ENCODE measurements at regions not wholly inside any gene's neighbourhood (a gene's known extent, or its start where the extent isn't known, plus 50 kb on each side); places are given as distances from the start of the nearest gene placed in this dataset.

- DNase-seq: no peak
Observed at GRCh38 chr12:58190618-58191017, 249.3 kb downstream of the ATP23 start.

- no peak for DNase-seq
Observed at GRCh38 chr12:58196971-58197370, 255.6 kb downstream of the ATP23 start.

- no peak for DNase-seq
Observed at GRCh38 chr12:58202933-58203718, 261.8 kb downstream of the ATP23 start.

DNA sequence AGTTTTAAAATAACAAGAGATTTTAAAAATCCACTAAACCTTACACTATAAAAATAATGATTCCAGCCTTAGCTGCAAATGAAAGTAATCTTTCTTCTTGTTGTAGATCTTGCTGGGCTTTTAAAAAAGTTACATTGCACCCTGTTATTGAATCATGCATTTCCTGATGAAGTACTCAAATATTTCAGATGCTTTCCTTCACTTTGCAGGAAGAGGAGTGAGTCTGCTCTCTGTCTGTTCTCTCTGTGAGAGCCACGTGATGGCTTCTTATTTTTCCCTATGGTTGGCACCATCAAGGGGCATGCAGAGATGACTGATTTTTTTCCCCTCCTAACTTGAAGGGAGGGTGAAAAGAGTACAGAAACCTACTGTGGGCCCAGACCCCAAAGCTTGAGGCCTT, 262.7 kb downstream of the ATP23 start:
- DNase-seq: no peak

DNA sequence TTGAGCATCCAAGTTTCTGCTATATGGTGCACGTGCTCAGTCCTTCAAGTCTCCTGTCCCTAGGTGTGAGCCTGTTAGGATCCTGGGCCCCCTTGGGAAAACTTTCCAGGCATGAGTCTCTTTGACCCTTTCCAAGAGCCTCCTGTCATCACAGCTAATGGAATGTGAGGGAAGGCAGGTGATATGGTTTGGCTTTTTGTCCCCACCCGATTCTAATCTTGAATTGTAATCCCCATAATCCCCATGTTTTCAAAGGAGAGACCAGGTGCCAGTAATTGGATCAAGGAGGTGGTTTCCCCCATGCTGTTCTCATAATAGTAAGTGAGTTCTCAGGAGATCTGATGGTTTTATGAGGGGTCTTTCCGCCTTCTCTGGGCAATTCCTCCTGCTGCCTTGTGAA, 265.5 kb downstream of the ATP23 start:
- no peak for DNase-seq

DNA sequence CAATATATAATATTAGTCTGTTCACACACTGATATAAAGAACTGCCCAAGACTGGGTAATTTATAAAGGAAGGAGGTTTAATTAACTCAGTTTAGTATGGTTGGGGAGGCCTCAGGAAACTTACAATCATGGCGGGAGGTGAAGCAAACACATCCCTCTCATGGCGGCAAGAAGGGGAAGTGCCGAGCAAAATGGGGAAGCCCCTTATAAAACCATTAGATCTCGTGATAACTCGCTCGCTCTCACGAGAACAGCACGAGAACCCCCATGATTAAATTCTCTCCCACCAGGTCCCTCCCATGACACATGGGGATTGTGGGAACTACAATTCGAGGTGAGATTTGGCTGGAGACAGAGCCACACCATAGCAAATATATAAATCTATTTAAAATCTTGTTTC, 269.8 kb downstream of the ATP23 start:
- DNase-seq: no peak

GRCh38 chr12:58217130-58217529, 275.8 kb downstream of the ATP23 start:
- DNase-seq: no peak

- DNase-seq: no peak
Observed at GRCh38 chr12:58224536-58225105, 283.3 kb downstream of the ATP23 start.

GRCh38 chr12:58225203-58225877, 284.0 kb downstream of the ATP23 start:
- no peak for DNase-seq

DNA sequence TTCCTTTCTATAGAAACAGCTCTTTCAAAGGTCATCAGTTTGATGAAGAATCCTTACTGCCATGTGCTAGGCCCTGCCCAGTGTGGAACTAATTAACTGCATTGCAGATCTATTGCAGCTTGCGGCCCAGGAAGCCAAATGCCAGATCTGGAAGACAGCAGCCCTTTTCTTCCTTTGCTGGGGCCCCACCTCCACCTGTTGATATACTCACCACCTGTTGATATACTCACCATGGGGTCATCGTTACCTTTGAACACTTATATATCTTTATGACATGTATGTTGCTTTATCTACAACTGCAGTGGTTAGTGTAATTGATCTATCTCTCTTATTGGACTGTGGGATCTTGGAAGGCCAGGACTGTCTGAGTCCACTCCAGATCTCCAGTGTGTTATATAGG, 292.5 kb downstream of the ATP23 start:
- DNase-seq: no peak

DNA sequence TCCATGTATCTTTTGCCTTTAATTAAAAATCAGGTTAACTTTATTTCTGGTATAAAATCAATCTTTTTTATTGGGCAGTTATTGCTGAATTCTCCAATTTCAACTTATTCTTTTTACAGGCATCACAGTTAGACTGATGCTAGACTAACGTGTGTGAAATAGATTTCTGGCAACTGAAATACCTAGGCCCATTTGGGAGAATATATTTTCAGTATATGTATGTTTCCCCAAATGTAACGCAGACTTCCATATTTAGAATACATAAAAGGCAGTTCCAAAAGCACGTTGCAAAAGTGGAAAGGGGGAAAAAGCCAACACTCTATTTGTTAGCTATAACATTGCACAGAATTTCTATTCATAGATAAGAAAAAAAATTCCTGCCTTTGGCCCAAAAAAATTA, 297.0 kb downstream of the ATP23 start:
- DNase-seq: no peak

DNA sequence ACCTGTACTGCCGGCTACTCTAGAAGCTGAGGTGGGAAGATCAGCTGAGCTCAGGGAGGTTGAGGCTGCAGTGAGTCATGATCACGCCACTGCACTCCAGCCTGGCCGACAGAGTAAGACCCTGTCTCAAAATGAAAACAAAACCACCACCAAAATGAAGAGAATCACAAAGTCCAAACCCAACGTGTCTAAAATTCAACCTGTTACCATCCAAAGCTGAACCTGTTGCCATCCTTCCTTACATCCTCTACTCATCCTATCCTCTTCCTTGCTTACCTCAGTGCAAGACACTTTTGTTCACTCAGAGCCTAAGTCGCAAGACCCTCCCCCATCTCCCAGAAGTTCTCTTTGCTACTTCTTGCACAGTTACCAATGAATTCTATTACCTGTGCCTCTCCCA, 299.7 kb downstream of the ATP23 start:
- no peak for DNase-seq

DNA sequence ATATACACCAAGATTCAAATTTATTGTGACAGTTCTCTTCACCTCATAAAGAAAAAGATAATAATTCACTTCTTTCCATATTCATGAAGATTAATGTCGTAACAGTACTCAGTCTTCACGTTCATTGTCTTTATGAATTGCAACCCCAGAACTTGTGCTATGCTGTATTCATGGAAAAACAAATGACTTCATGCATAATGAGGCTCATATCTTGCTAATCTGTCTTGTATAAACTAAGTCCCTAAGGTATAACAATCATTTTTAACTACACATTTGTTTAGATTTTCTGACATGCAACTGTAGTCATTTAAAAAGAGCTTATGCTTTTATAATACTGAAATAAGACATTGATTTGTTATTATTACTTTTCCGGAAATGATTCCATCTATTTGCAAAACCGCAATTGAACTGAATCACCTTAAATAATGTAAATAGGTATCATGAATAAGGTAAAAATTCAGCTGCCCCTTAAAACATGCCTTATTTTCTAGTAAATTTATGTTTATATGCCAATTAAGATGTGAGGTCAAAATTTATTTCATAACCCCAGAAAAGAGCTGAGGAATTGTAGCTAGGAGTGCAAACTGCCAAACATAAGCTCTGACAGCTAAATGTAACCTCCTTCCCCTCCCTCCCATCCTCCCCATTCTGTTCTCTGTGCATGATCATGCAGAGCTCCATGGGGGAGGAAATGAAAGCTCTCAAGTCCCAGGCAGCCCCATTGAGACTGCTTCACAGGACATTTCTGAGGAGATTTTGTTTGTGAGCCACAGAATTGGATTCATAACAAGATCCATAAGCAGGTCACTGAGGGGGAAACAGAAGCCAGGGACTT, 301.6 kb downstream of the ATP23 start:
- DNase-seq: no peak

DNA sequence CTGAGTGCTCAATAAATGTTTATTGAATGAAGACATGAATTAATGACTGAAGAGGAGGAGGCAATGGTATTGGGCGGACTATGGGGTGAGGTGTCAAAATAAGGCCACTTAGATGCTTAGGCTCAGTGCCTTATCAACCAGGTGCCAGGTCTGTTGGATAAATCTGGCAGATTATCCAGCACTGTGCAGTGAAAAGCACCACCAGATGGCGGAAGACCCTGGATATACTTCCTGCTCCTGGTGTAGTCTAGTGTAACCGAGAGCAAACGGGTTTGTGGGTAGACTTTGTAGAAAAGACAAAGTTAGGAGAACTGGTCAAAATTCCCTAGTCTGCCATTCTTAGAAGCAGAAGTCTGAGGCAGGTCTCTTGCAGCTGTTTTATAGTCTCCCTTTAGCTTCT, 306.3 kb downstream of the ATP23 start:
- no peak for DNase-seq

DNA sequence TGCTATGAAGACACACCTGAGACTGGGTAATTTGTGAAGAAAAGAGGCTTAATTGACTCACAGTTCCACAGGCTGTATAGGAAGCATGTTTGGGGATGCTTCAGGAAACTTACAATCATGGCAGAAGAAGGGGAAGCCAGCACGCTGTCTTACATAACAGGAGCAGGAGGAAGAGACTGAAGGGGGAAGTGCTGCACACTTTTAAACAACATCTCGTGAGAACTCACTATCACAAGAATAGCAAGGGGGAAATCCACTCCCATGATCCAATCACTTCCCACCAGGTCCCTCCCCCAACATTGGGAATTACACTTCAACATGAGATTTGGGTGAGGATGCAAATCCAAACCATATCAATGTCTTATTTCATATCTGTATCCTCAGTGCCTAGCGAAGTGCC, 307.2 kb downstream of the ATP23 start:
- DNase-seq: no peak

GRCh38 chr12:58249610-58250009, 308.2 kb downstream of the ATP23 start:
- no peak for DNase-seq

GRCh38 chr12:58250077-58250476, 308.7 kb downstream of the ATP23 start:
- no peak for DNase-seq

DNA sequence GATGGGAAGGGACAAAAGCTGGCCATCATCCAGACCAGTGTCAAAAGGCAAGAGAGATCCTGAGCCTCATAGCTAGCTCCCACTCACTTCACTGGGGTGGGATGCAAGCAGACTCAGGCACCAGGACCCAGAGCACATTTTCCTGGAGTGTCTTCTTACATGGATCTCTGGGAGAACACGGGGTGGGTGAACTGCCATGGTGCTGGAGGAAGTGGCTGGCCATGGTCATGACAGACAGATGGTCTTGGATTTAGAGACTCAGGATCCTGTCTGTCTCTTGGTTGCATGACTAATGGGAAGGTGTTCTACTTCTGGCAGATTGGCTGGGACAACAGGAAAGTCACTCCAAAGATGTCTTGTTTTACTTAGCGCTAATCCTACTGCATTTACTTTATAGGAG, 311.5 kb downstream of the ATP23 start:
- DNase-seq: no peak

DNA sequence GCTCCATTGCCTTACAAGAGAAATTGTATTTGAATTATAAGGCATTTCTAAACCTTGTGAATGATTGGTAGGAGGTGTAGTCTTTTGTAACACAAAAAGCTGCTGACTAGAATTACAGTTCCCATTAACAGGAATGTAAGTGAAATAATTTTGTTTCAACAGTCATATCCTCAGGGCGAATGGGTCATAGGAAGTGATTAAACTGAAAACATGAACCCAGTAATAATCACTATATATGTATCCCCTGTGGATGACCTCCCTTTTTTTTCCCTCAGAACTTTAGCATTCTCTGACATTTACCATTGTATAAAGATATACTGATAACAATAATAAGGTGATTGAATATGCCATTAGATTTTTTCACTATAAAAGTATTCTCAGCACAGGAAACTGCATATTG, 312.3 kb downstream of the ATP23 start:
- no peak for DNase-seq

- no peak for DNase-seq
Observed at GRCh38 chr12:58254463-58255100, 313.2 kb downstream of the ATP23 start.

- DNase-seq: no peak
Observed at GRCh38 chr12:58262796-58263195, 321.4 kb downstream of the ATP23 start.

- DNase-seq: no peak
Observed at GRCh38 chr12:58263816-58264215, 322.4 kb downstream of the ATP23 start.
